ENCODE measurements at regions not wholly inside any gene's neighbourhood (a gene's known extent, or its start where the extent isn't known, plus 50 kb on each side); places are given as distances from the start of the nearest gene placed in this dataset.

GRCh38 chr7:26048663-26049062 lies 103.3 kb upstream of the NFE2L3 start:
- TF ChIP-seq CTCF (IDR thresholded peaks at IDR 0.05) (no peak), EZH2 (IDR thresholded peaks at IDR 0.05; ENCODE audit: borderline replicate concordance, insufficient read depth, low read depth, low read length, poor library complexity, severe bottlenecking) (no peak)
